H1 (cell line): ENCODE measurements at regions not wholly inside any gene's neighbourhood (a gene's known extent, or its start where the extent isn't known, plus 50 kb on each side); places are given as distances from the start of the nearest gene placed in this dataset.

Source experiments
- ASH2L ChIP-seq: fragments of 200-600, 300-600 bp; sonication (generic); IDR thresholded peaks from one replicate; pipeline ENCODE4 v1.7.1; 2017; ENCODE audit warnings: low read length
- JUN ChIP-seq: IDR thresholded peaks from 2 replicates; pipeline ENCODE4 v1.6.1; 2011; ENCODE audit warnings: low read depth, mild to moderate bottlenecking, improper control_type of control experiment, low read length
- KDM5A ChIP-seq: fragments of 200-600 bp; IDR thresholded peaks from 2 replicates; pipeline ENCODE4 v1.7.1; 2012; ENCODE audit warnings: mild to moderate bottlenecking, low read length, inconsistent platforms, mixed read lengths
- RBBP5 ChIP-seq: IDR thresholded peaks from 2 replicates; pipeline ENCODE4 v1.7.1; 2012; ENCODE audit warnings: low read depth, mild to moderate bottlenecking, inconsistent platforms, low read length, moderate library complexity, borderline replicate concordance
- RFX5 ChIP-seq: IDR thresholded peaks from 2 replicates; pipeline ENCODE4 v1.6.1; 2011; ENCODE audit warnings: low read depth, low read length, improper control_type of control experiment, borderline replicate concordance
- SP2 ChIP-seq: IDR thresholded peaks from 2 replicates; pipeline ENCODE4 v1.6.1; 2012; ENCODE audit warnings: mild to moderate bottlenecking, low read length, inconsistent platforms
- TAF7 ChIP-seq: optimal IDR thresholded peaks from 2 replicates; pipeline ENCODE3; 2011; ENCODE audit warnings: low read depth, mild to moderate bottlenecking, inconsistent platforms, low read length, moderate library complexity, borderline replicate concordance
- TBP ChIP-seq: IDR thresholded peaks from 2 replicates; pipeline ENCODE4 v1.6.1; 2011; ENCODE audit warnings: low read depth, low read length, improper control_type of control experiment
- TEAD4 ChIP-seq: IDR thresholded peaks from 2 replicates; pipeline ENCODE4 v1.6.1; 2012; ENCODE audit warnings: low read depth, low read length, inconsistent platforms, mixed read lengths
- TF ChIP-seq, protein P1 (sequence below): IDR thresholded peaks from 2 replicates; pipeline ENCODE4 v1.6.1; 2012; ENCODE audit warnings: low read length, inconsistent platforms

DNA sequence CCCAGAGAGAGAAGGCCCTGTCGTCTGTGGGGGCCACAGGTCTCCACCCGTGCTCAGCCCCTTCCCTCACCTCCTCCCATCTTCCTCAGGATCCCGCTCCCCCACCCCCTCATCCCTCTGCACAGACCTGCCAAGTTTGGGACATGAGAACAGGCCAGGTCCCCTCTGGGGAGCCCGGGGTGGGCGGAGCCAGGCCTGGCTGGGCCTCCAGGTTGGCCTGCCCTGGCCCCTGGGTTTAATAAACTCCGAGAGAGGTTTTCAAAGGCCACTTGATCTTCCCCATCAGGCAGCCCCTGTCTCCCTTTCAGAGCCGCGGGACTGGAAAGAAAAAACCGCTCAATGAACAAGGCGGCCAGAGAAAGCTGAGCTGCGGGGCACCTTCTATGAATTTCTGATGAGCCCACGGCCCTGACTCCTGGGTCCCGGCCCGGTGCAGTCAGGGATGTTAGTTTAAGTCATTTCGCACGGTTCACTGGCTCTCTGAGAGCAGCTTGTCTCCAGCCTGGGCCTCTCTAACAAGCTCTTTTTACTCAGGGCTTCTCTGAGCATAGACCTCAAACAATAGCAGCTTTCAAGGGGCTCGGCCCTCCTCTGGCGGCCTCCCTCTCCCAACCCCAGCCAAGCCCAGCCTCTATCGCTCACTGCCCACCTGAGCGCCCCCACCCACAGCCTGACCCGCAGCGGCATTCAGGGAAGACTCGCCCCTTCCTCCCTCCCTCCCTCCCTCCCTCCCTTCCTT, 64.8 kb downstream of the RPUSD4 start (continued):
- TF ChIP-seq, protein P1, sequence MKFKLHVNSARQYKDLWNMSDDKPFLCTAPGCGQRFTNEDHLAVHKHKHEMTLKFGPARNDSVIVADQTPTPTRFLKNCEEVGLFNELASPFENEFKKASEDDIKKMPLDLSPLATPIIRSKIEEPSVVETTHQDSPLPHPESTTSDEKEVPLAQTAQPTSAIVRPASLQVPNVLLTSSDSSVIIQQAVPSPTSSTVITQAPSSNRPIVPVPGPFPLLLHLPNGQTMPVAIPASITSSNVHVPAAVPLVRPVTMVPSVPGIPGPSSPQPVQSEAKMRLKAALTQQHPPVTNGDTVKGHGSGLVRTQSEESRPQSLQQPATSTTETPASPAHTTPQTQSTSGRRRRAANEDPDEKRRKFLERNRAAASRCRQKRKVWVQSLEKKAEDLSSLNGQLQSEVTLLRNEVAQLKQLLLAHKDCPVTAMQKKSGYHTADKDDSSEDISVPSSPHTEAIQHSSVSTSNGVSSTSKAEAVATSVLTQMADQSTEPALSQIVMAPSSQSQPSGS, result no peak
- TF ChIP-seq TBP (no peak), TAF7 (no peak), RFX5 (no peak), RBBP5 (no peak), TEAD4 (no peak), KDM5A (no peak), ASH2L (no peak), JUN (no peak), SP2 (no peak)
